ENCODE measurements at regions not wholly inside any gene's neighbourhood (a gene's known extent, or its start where the extent isn't known, plus 50 kb on each side); places are given as distances from the start of the nearest gene placed in this dataset.

DNA sequence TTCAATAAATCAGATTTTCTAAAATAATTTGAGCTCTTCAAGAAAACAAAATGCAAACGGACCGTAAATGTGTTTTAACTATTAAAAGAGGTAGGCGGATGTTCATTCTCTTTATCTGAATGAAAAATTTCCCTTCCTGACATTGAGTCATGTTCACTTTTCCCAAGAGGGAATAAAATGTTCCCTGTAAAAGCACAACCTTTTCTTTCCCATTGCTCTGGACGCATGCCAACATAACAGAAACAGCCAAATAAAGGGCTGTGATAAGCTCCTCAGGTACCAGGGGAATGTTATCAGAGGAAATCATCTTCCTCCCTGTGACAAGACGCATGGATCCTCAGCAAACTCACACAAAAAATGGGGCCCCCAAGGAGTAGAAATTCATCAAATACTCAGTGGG is 251.8 kb downstream of the MTERF1 start:
- TF ChIP-seq EZH2phosphoT487 (IDR thresholded peaks at IDR 0.05; ENCODE audit: borderline replicate concordance) (no peak), CTCF (conservative IDR thresholded peaks at IDR 0.05; ENCODE audit: low read length) (no peak)
- Histone ChIP-seq H3K79me2 (ENCODE audit: insufficient read depth, low read length) (no peaks in the 10 kb centered on the region), H3K9me3 (ENCODE audit: insufficient read depth, low read depth, low read length) (no peaks in the 10 kb centered on the region), H4K20me1 (ENCODE audit: insufficient read depth, low read length, poor library complexity, severe bottlenecking) (no peaks in the 10 kb centered on the region), H3K9me2 (replicated peaks; ENCODE audit: low read depth, low read length) (no peaks in the 10 kb centered on the region), H3F3A (ENCODE audit: low read depth) (no peaks in the 10 kb centered on the region), H3K4me2 (ENCODE audit: low read depth, low read length, poor library complexity, severe bottlenecking) (no peak overlapping the region), H3K36me3 (ENCODE audit: insufficient read depth, low read length) (no peaks in the 10 kb centered on the region), H3K4me1 (ENCODE audit: insufficient read depth, low read length, poor library complexity, severe bottlenecking) (peaks cover 13% of the 10 kb centered on the region), H3K9ac (ENCODE audit: low read depth, low read length, poor library complexity, severe bottlenecking) (no peak overlapping the region), H3K27me3 (ENCODE audit: insufficient read depth, low read length, poor library complexity, severe bottlenecking) (no peaks in the 10 kb centered on the region), H2AFZ (ENCODE audit: low read length) (no peak overlapping the region), H3K4me3 (ENCODE audit: low read length, poor library complexity, severe bottlenecking) (no peak overlapping the region)

- Histone ChIP-seq H3F3A (ENCODE audit: low read depth) (no peaks in the 10 kb centered on the region), H3K4me2 (ENCODE audit: low read depth, low read length, poor library complexity, severe bottlenecking) (no peak overlapping the region), H3K4me3 (ENCODE audit: low read length, poor library complexity, severe bottlenecking) (no peak overlapping the region), H3K27me3 (ENCODE audit: insufficient read depth, low read length, poor library complexity, severe bottlenecking) (no peaks in the 10 kb centered on the region), H4K20me1 (ENCODE audit: insufficient read depth, low read length, poor library complexity, severe bottlenecking) (no peaks in the 10 kb centered on the region), H3K79me2 (ENCODE audit: insufficient read depth, low read length) (no peaks in the 10 kb centered on the region), H3K9ac (ENCODE audit: low read depth, low read length, poor library complexity, severe bottlenecking) (no peak overlapping the region), H3K9me2 (replicated peaks; ENCODE audit: low read depth, low read length) (no peaks in the 10 kb centered on the region), H3K36me3 (ENCODE audit: insufficient read depth, low read length) (no peaks in the 10 kb centered on the region), H2AFZ (ENCODE audit: low read length) (no peak overlapping the region), H3K4me1 (ENCODE audit: insufficient read depth, low read length, poor library complexity, severe bottlenecking) (peaks cover 13% of the 10 kb centered on the region), H3K9me3 (ENCODE audit: insufficient read depth, low read depth, low read length) (no peaks in the 10 kb centered on the region)
- TF ChIP-seq CTCF (conservative IDR thresholded peaks at IDR 0.05; ENCODE audit: low read length) (no peak), EZH2phosphoT487 (IDR thresholded peaks at IDR 0.05; ENCODE audit: borderline replicate concordance) (no peak)
Measured at GRCh38 chr7:91630581-91631380, 249.7 kb downstream of the MTERF1 start.

GRCh38 chr7:91632234-91632940 is 248.1 kb downstream of the MTERF1 start:
- Histone ChIP-seq H3K9ac (ENCODE audit: low read depth, low read length, poor library complexity, severe bottlenecking) (no peak overlapping the region), H3K79me2 (ENCODE audit: insufficient read depth, low read length) (no peaks in the 10 kb centered on the region), H3K36me3 (ENCODE audit: insufficient read depth, low read length) (no peaks in the 10 kb centered on the region), H3K27me3 (ENCODE audit: insufficient read depth, low read length, poor library complexity, severe bottlenecking) (no peaks in the 10 kb centered on the region), H2AFZ (ENCODE audit: low read length) (no peak overlapping the region), H3K4me3 (ENCODE audit: low read length, poor library complexity, severe bottlenecking) (no peak overlapping the region), H4K20me1 (ENCODE audit: insufficient read depth, low read length, poor library complexity, severe bottlenecking) (no peaks in the 10 kb centered on the region), H3K4me2 (ENCODE audit: low read depth, low read length, poor library complexity, severe bottlenecking) (no peak overlapping the region), H3F3A (ENCODE audit: low read depth) (no peaks in the 10 kb centered on the region), H3K4me1 (ENCODE audit: insufficient read depth, low read length, poor library complexity, severe bottlenecking) (peaks cover 13% of the 10 kb centered on the region), H3K9me3 (ENCODE audit: insufficient read depth, low read depth, low read length) (no peaks in the 10 kb centered on the region), H3K9me2 (replicated peaks; ENCODE audit: low read depth, low read length) (no peaks in the 10 kb centered on the region)
- no peak for TF ChIP-seq CTCF (conservative IDR thresholded peaks at IDR 0.05; ENCODE audit: low read length)
- no peak for TF ChIP-seq EZH2phosphoT487 (IDR thresholded peaks at IDR 0.05; ENCODE audit: borderline replicate concordance)
